ENCODE measurements at regions not wholly inside any gene's neighbourhood (a gene's known extent, or its start where the extent isn't known, plus 50 kb on each side); places are given as distances from the start of the nearest gene placed in this dataset.

- TF ChIP-seq, protein P1, sequence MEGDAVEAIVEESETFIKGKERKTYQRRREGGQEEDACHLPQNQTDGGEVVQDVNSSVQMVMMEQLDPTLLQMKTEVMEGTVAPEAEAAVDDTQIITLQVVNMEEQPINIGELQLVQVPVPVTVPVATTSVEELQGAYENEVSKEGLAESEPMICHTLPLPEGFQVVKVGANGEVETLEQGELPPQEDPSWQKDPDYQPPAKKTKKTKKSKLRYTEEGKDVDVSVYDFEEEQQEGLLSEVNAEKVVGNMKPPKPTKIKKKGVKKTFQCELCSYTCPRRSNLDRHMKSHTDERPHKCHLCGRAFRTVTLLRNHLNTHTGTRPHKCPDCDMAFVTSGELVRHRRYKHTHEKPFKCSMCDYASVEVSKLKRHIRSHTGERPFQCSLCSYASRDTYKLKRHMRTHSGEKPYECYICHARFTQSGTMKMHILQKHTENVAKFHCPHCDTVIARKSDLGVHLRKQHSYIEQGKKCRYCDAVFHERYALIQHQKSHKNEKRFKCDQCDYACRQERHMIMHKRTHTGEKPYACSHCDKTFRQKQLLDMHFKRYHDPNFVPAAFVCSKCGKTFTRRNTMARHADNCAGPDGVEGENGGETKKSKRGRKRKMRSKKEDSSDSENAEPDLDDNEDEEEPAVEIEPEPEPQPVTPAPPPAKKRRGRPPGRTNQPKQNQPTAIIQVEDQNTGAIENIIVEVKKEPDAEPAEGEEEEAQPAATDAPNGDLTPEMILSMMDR (tag by site-specific recombination; IDR thresholded peaks at IDR 0.05), result no peak
- TF ChIP-seq ZNF362 (tag by site-specific recombination; IDR thresholded peaks at IDR 0.05), result no peak
- TF ChIP-seq ZNF114 (tag by site-specific recombination; IDR thresholded peaks at IDR 0.05), result no peak
- TF ChIP-seq, protein P2, sequence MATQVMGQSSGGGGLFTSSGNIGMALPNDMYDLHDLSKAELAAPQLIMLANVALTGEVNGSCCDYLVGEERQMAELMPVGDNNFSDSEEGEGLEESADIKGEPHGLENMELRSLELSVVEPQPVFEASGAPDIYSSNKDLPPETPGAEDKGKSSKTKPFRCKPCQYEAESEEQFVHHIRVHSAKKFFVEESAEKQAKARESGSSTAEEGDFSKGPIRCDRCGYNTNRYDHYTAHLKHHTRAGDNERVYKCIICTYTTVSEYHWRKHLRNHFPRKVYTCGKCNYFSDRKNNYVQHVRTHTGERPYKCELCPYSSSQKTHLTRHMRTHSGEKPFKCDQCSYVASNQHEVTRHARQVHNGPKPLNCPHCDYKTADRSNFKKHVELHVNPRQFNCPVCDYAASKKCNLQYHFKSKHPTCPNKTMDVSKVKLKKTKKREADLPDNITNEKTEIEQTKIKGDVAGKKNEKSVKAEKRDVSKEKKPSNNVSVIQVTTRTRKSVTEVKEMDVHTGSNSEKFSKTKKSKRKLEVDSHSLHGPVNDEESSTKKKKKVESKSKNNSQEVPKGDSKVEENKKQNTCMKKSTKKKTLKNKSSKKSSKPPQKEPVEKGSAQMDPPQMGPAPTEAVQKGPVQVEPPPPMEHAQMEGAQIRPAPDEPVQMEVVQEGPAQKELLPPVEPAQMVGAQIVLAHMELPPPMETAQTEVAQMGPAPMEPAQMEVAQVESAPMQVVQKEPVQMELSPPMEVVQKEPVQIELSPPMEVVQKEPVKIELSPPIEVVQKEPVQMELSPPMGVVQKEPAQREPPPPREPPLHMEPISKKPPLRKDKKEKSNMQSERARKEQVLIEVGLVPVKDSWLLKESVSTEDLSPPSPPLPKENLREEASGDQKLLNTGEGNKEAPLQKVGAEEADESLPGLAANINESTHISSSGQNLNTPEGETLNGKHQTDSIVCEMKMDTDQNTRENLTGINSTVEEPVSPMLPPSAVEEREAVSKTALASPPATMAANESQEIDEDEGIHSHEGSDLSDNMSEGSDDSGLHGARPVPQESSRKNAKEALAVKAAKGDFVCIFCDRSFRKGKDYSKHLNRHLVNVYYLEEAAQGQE (tag by site-specific recombination; IDR thresholded peaks at IDR 0.05), result no peak
- no peak for TF ChIP-seq ZNF350 (tag by site-specific recombination; IDR thresholded peaks at IDR 0.05)
- TF ChIP-seq, protein P3, sequence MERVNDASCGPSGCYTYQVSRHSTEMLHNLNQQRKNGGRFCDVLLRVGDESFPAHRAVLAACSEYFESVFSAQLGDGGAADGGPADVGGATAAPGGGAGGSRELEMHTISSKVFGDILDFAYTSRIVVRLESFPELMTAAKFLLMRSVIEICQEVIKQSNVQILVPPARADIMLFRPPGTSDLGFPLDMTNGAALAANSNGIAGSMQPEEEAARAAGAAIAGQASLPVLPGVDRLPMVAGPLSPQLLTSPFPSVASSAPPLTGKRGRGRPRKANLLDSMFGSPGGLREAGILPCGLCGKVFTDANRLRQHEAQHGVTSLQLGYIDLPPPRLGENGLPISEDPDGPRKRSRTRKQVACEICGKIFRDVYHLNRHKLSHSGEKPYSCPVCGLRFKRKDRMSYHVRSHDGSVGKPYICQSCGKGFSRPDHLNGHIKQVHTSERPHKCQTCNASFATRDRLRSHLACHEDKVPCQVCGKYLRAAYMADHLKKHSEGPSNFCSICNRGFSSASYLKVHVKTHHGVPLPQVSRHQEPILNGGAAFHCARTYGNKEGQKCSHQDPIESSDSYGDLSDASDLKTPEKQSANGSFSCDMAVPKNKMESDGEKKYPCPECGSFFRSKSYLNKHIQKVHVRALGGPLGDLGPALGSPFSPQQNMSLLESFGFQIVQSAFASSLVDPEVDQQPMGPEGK (tag by site-specific recombination; IDR thresholded peaks at IDR 0.05), result no peak
- TF ChIP-seq ZNF510 (tag by site-specific recombination; IDR thresholded peaks at IDR 0.05; ENCODE audit: insufficient replicate concordance), result no peak
- TF ChIP-seq ZNF239 (tag by site-specific recombination; IDR thresholded peaks at IDR 0.05), result no peak
- no peak for TF ChIP-seq ZSCAN30 (tag by site-specific recombination; IDR thresholded peaks at IDR 0.05)
- TF ChIP-seq SALL2 (tag by site-specific recombination; IDR thresholded peaks at IDR 0.05; ENCODE audit: borderline replicate concordance), result no peak
Observed at GRCh38 chr13:85910962-85911361, 111.7 kb upstream of the SLITRK6 start.
